Lung (tissue), 11 donors: ENCODE measurements at regions not wholly inside any gene's neighbourhood (a gene's known extent, or its start where the extent isn't known, plus 50 kb on each side); places are given as distances from the start of the nearest gene placed in this dataset.

ENCODE experiments used
- ATAC-seq: fragments of 200-7000 bp; cut with Tn5 transposase; one replicate; pipeline ENCODE4 v1.9.1; 2020; ENCODE audit warnings: moderate number of reproducible peaks; ENCODE audit not compliant: insufficient read depth, low FRiP score
- DNase-seq, 3 donors: peaks; one replicate each; pipeline ENCODE4 v3.0.0-alpha.2; 2013 to 2017
- H3K27ac ChIP-seq, 2 donors: one replicate each; pipeline ENCODE4 v1.5.1; 2013; ENCODE audit warnings: mild to moderate bottlenecking in 2 of 2, moderate library complexity in 2 of 2, control low read depth in 1 of 2, inconsistent platforms in 1 of 2, low read depth in 1 of 2, low read length in 1 of 2
- H3K27me3 ChIP-seq, 3 donors: one replicate each; pipeline ENCODE4 v1.5.1; 2013; ENCODE audit warnings: low read length in 2 of 3; ENCODE audit not compliant: control insufficient read depth in 3 of 3, insufficient read depth in 3 of 3
- H3K36me3 ChIP-seq, 4 donors: one replicate each; pipeline ENCODE4 v1.5.1; 2013; ENCODE audit warnings: low read length in 4 of 4, mild to moderate bottlenecking in 1 of 4, moderate library complexity in 1 of 4; ENCODE audit not compliant: control insufficient read depth in 4 of 4, insufficient read depth in 4 of 4
- H3K4me1 ChIP-seq, 5 donors: one replicate each; pipeline ENCODE4 v1.5.1; 2013; ENCODE audit warnings: low read length in 5 of 5, mild to moderate bottlenecking in 2 of 5, moderate library complexity in 1 of 5; ENCODE audit not compliant: control insufficient read depth in 5 of 5, insufficient read depth in 5 of 5
- H3K4me3 ChIP-seq: one replicate; pipeline ENCODE4 v1.5.1; 2013; ENCODE audit warnings: mild to moderate bottlenecking, control low read depth, moderate library complexity
- H3K9ac ChIP-seq, 2 donors: one replicate each; pipeline ENCODE4 v1.5.1; 2013; ENCODE audit warnings: low read length in 2 of 2, control low read depth in 1 of 2; ENCODE audit not compliant: insufficient read depth in 1 of 2
- H3K9me3 ChIP-seq, 4 donors: one replicate each; pipeline ENCODE4 v1.5.1; 2013; ENCODE audit warnings: low read length in 3 of 4, mild to moderate bottlenecking in 1 of 4, moderate library complexity in 1 of 4; ENCODE audit not compliant: control insufficient read depth in 4 of 4, insufficient read depth in 3 of 4
- CTCF ChIP-seq: IDR thresholded peaks from 2 replicates; pipeline ENCODE4 v1.5.1; 2012; ENCODE audit warnings: mild to moderate bottlenecking; ENCODE audit errors: control extremely low read depth, extremely low read depth
- WGBS, 2 donors: extraction: QIAGEN DNeasy Blood & Tissue Kit; methylation state at CpG; one replicate each; pipeline ENCODE4 v1.1.7; 2013; 5-methylcytosine and 5-hydroxymethylcytosine counted together
- donor health status: control.
- donor health status: control.
- donor health status: Bipolar disorder and iron deficiency.
- donor health status: healthy.
- donor health status: DM: yes; HTN: yes; CAD: no.

GRCh38 chr3:34180532-34180931 lies 382.1 kb downstream of the PDCD6IP start:
- no peaks in the 10 kb centered on the region for H3K36me3 ChIP-seq
- H3K4me3 ChIP-seq: no peak overlapping the region
- H3K27ac ChIP-seq: no peak overlapping the region
- peak; percentile 38 for ATAC-seq
- 57 to 75% methylated on average over 2 of the region's 2 CpGs for WGBS, 2 donors
- no peaks in the 10 kb centered on the region for H3K27me3 ChIP-seq
- H3K9me3 ChIP-seq: no peaks in the 10 kb centered on the region
- no peak overlapping the region for H3K9ac ChIP-seq
- no peak for TF ChIP-seq CTCF
- H3K4me1 ChIP-seq: no peaks in the 10 kb centered on the region
- no peak for DNase-seq

- no peak overlapping the region for H3K9ac ChIP-seq
- no peaks in the 10 kb centered on the region for H3K4me1 ChIP-seq
- DNase-seq (no peak), ATAC-seq (no peak)
- no peak for TF ChIP-seq CTCF
- 35 to 78% methylated on average over 2 of the region's 2 CpGs for WGBS, 2 donors
- no peaks in the 10 kb centered on the region for H3K36me3 ChIP-seq
- H3K27ac ChIP-seq: no peak overlapping the region
- no peaks in the 10 kb centered on the region for H3K27me3 ChIP-seq
- H3K4me3 ChIP-seq: no peak overlapping the region
- no peaks in the 10 kb centered on the region for H3K9me3 ChIP-seq
Measured at GRCh38 chr3:34183114-34183513, 384.7 kb downstream of the PDCD6IP start.

GRCh38 chr3:34183611-34184340 lies 385.3 kb downstream of the PDCD6IP start:
- Histone ChIP-seq H3K27ac (no peak overlapping the region), H3K9me3 (no peaks in the 10 kb centered on the region), H3K36me3 (no peaks in the 10 kb centered on the region), H3K4me1 (no peaks in the 10 kb centered on the region), H3K9ac (no peak overlapping the region), H3K27me3 (no peaks in the 10 kb centered on the region), H3K4me3 (no peak overlapping the region)
- DNase-seq: no peak
- WGBS, 2 donors: 80 to 83% methylated on average over 10 of the region's 10 CpGs
- no peak for ATAC-seq
- no peak for TF ChIP-seq CTCF

GRCh38 chr3:34185301-34185700 lies 386.9 kb downstream of the PDCD6IP start:
- no peaks in the 10 kb centered on the region for H3K36me3 ChIP-seq
- H3K4me1 ChIP-seq: no peaks in the 10 kb centered on the region
- no peak overlapping the region for H3K9ac ChIP-seq
- no peaks in the 10 kb centered on the region for H3K27me3 ChIP-seq
- H3K4me3 ChIP-seq: no peak overlapping the region
- no peaks in the 10 kb centered on the region for H3K9me3 ChIP-seq
- ATAC-seq: no peak
- TF ChIP-seq CTCF: no peak
- WGBS, 2 donors: 94 to 95% methylated on average over 1 of the region's 1 CpG
- no peak overlapping the region for H3K27ac ChIP-seq
- no peak for DNase-seq
